Coronary artery (tissue), 2 donors: ENCODE measurements at regions not wholly inside any gene's neighbourhood (a gene's known extent, or its start where the extent isn't known, plus 50 kb on each side); places are given as distances from the start of the nearest gene placed in this dataset.

Source experiments
- DNase-seq: peaks from one replicate; pipeline ENCODE4 v3.0.0-alpha.2; 2017; ENCODE audit warnings: low spot score
- H3K27ac ChIP-seq, 2 donors: fragments of 200-600 bp; sonication (generic); one replicate each; pipeline ENCODE4 v1.5.1; 2016 to 2019
- H3K4me3 ChIP-seq: fragments of 200-600 bp; sonication (generic); 2 replicates; pipeline ENCODE4 v1.5.1; 2016; ENCODE audit warnings: mild to moderate bottlenecking, moderate library complexity
- TF ChIP-seq, protein P1 (sequence below): fragments of 200-600 bp; sonication (generic); IDR thresholded peaks from one replicate; pipeline ENCODE4 v1.5.1; 2019; ENCODE audit warnings: antibody characterized with exemption

DNA sequence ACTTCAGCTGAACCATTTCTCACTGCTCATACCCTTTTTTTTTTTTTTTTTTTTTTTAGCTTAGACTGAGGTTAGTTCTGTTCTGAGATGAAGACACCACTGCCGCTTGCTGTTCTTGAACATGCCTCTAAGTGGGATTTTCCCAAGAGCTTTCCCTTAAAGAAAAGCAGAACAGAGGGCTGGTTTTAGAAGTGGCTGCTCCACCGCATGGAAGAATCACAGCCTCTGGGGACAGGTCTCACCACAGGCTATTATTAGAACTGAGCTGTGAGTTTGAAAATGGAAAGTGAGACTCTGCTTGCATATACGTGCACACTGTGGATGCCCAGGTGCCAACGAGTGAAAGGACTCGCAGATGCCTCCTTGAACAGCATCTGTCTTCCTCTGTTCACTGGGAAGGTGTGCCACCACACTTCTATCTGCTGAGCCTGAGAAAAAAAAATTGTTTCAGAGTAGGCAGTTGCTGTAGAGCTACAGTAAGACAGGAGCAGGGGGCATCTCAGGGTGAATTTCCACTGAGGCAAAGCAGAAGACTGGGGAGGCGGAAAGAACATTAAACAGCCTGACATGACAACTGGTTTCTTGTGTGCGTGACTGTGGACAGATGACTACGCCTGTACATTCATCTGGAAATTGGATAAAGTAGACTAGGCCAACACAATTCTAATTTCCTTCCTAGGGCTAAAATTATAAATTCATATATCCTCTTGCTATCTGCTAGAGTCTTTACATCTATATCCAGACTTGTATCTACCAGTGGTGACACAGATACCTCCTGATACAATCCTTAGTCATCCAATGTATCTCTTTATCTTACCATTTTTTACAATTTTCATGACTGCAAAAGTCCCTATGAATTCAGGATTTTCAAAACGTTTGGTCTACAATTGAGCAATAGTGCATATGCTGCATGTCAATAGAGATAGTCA, 1045.7 kb upstream of the CELF4 start:
- TF ChIP-seq, protein P1, sequence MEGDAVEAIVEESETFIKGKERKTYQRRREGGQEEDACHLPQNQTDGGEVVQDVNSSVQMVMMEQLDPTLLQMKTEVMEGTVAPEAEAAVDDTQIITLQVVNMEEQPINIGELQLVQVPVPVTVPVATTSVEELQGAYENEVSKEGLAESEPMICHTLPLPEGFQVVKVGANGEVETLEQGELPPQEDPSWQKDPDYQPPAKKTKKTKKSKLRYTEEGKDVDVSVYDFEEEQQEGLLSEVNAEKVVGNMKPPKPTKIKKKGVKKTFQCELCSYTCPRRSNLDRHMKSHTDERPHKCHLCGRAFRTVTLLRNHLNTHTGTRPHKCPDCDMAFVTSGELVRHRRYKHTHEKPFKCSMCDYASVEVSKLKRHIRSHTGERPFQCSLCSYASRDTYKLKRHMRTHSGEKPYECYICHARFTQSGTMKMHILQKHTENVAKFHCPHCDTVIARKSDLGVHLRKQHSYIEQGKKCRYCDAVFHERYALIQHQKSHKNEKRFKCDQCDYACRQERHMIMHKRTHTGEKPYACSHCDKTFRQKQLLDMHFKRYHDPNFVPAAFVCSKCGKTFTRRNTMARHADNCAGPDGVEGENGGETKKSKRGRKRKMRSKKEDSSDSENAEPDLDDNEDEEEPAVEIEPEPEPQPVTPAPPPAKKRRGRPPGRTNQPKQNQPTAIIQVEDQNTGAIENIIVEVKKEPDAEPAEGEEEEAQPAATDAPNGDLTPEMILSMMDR: no peak

DNA sequence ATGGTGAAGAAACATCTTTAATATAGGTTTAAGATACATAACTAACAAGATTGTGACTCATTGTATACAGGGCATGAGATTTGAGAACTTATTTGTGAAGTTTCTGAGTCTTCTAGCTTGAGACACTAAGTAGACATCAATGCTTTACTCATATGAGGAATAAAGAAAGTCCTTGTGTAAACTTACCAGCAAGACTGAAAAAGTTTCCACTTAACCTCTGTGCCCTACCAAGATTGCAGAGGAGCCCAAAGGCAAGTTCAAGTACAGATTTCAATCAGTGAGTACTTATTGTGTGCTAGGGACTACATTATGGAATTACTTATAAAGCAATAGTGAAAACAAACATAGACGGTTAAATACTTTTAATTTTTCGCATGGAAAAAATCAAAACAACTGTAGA, 1041.2 kb upstream of the CELF4 start:
- H3K27ac ChIP-seq: no peak overlapping the region

More for the DNA sequence above, 1045.7 kb upstream of the CELF4 start:
- Histone ChIP-seq H3K27ac (no peak overlapping the region), H3K4me3 (no peak overlapping the region)
- DNase-seq: no peak

DNA sequence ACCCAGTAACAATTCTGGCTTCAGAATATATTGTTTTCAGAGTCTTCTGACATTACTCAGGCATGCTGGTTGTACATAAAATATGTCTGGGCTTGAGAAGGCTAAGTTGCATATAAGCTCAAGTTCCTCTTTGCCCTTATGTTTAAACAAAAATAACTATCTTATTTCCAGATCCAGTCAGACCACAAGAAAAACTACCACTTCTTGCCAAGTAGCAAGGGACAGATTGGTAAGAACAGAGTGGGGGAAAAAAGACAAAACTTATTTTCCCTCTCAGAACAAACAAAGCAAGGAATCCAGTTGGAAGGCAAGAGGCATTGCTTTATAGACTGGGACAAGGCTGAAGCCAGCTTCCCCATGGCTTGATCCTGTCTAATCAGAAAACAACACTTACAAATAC, 1036.7 kb upstream of the CELF4 start:
- Histone ChIP-seq H3K27ac (no peak overlapping the region), H3K4me3 (no peak overlapping the region)
- TF ChIP-seq, protein P1: no peak
- DNase-seq: no peak

More for the DNA sequence above, 1041.2 kb upstream of the CELF4 start:
- TF ChIP-seq, protein P1: no peak
- no peak for DNase-seq
- H3K4me3 ChIP-seq: no peak overlapping the region

DNA sequence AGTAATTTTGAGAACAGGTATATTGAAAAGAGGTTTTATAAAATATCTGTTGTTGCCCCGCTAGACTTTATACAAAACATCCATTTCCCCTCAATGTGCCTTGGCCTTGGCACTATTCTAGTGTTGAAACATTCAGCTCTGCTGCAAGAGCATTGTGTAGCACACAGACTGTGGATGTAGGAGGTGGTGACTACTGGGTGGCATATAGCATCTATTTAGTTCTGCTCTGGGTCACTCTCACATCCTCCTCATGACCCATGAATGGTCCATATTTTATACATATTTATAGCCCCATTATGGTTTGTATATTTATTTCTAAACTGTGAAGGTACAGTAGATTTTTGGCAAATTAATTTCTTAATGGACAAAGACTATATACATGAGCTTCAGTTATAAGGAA, 1022.0 kb upstream of the CELF4 start:
- TF ChIP-seq, protein P1: no peak
- H3K4me3 ChIP-seq: no peak overlapping the region
- no peak for DNase-seq
- no peak overlapping the region for H3K27ac ChIP-seq

DNA sequence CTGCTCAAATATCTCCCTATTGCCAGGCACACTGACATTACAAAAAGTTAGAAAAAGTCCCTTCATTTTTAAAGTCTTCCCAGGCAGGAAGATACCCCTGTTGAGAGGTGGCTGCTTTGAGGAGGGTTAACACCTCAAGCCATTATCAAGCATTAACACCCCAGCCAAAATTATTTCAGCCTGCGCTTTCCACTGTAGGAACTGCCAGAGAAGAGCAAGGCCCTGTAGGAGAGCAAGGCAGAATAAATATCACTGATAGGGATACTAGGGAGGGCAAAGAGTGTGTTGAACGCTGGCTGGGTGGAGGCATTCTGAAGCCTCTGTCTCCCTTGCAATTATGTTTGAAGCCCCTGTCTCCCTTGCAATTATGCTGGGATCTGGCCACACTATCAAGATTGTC, 1020.7 kb upstream of the CELF4 start:
- Histone ChIP-seq H3K27ac (no peak overlapping the region), H3K4me3 (no peak overlapping the region)
- TF ChIP-seq, protein P1: no peak
- DNase-seq: no peak

DNA sequence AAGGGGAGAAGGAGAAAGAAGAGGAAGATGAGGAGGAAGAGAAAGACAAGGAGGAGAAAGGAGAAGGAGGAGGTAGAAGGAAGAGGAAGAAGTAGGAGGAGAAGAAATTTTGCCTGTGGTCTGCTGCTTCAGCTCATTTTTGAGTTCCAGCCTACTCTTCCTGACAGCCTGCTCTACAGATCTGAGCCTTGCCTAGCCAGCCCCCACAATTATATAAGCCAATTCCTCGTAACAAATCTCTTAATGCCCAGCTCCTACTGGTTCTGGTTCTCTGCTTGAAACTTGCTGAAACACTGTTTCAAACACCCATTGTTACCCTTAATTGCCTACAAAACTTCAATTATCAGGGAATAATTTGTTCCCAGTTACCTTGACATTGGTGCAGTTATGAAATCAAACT, 1014.2 kb upstream of the CELF4 start:
- Histone ChIP-seq H3K27ac (no peak overlapping the region), H3K4me3 (no peak overlapping the region)
- DNase-seq: no peak
- TF ChIP-seq, protein P1: no peak

DNA sequence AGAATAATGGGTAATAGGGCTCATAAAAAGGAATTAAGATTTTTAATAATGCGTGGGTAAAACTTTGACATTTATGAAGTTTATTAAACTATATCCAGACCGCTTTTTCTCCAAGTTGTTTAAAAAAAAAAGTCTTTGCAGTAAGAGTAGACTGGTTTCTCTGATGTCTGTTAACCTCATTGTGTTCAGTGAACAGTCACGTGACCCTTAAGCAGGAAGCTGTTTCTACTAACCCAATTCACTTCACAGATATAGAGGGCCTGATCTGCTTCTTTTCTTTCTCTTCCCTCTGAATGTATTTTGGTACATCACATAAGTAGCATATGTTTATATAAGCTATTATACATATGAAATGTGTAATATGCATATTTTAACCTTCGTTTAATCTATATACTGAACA, 1011.3 kb upstream of the CELF4 start:
- no peak overlapping the region for H3K27ac ChIP-seq
- no peak for DNase-seq
- no peak overlapping the region for H3K4me3 ChIP-seq
- TF ChIP-seq, protein P1: no peak
